SK-N-SH (cell line): ENCODE measurements at regions not wholly inside any gene's neighbourhood (a gene's known extent, or its start where the extent isn't known, plus 50 kb on each side); places are given as distances from the start of the nearest gene placed in this dataset.

Experiments
- CTCF ChIP-seq: fragments of 200-600 bp; sonication (generic); IDR thresholded peaks from 2 replicates; pipeline ENCODE4 v1.6.1; 2017; ENCODE audit warnings: antibody characterized with exemption, mild to moderate bottlenecking, moderate library complexity
- EP300 ChIP-seq, 2 experiments: IDR thresholded peaks; 2 replicates each; pipeline versions ENCODE4 v1.4.0 to v1.6.1; 2012; ENCODE audit warnings: borderline replicate concordance in 1 of 2, low read depth in 1 of 2, low read length in 1 of 2
- EZH2phosphoT487 ChIP-seq: fragments of 200-600 bp; sonication (generic); IDR thresholded peaks from 2 replicates; pipeline ENCODE4 v1.6.1; 2017; ENCODE audit warnings: low read depth, mixed run types, mild to moderate bottlenecking, antibody characterized with exemption, moderate library complexity, borderline replicate concordance
- MAX ChIP-seq: IDR thresholded peaks from 2 replicates; pipeline ENCODE4 v1.4.0; 2012; ENCODE audit warnings: low read depth
- NFIC ChIP-seq: IDR thresholded peaks from 2 replicates; pipeline ENCODE4 v1.4.0; 2012; ENCODE audit warnings: borderline replicate concordance
- REST ChIP-seq: IDR thresholded peaks from 2 replicates; pipeline ENCODE4 v1.6.1; 2012; ENCODE audit warnings: mild to moderate bottlenecking, low read depth, low read length, moderate library complexity
- ZBTB33 ChIP-seq: IDR thresholded peaks from 2 replicates; pipeline ENCODE4 v1.4.0; 2012; ENCODE audit warnings: low read depth, borderline replicate concordance

- TF ChIP-seq NFIC (no peak), REST (no peak), ZBTB33 (no peak), CTCF (no peak), MAX (no peak), EZH2phosphoT487 (no peak), EP300 (IDR thresholded peaks at IDR 0.05; ENCODE audit: borderline replicate concordance in 1 of 2, low read depth in 1 of 2, low read length in 1 of 2) (no peak)
These were observed 209.5 kb upstream of the ALCAM start for GRCh38 chr3:105157067-105157765.
